ENCODE measurements at regions not wholly inside any gene's neighbourhood (a gene's known extent, or its start where the extent isn't known, plus 50 kb on each side); places are given as distances from the start of the nearest gene placed in this dataset.
"Not testable (repeated sequence)": the region's sequence is repeated elsewhere in the genome, so short reads cannot be mapped to it uniquely, and the experiment has no call there.

- Mint-ChIP-seq H3K27ac (ENCODE audit: low read depth, unreplicated experiment) (no peak overlapping the region), H3K4me3 (ENCODE audit: unreplicated experiment) (no peak overlapping the region), H3K27me3 (ENCODE audit: insufficient read depth, unreplicated experiment) (no peaks in the 10 kb centered on the region), H3K36me3 (ENCODE audit: insufficient read depth, unreplicated experiment) (no peaks in the 10 kb centered on the region), H3K9me3 (ENCODE audit: unreplicated experiment) (peaks cover 9% of the 10 kb centered on the region), H3K4me1 (ENCODE audit: insufficient read depth, unreplicated experiment) (no peaks in the 10 kb centered on the region)
- intact Hi-C loops (cut with micrococcal nuclease) = no loop called here
- no TSS peak for BruUV-seq (replicated peaks)
- CTCF ChIA-PET = interaction anchor here (0.6 to 0.8 kb wide), 4 partner anchors 29 to 199 kb away, joined by 3 to 5 read pairs (median 5); no protein-coding TSS in a partner anchor
- DNase-seq (ENCODE audit: unreplicated experiment) = no peak
- TF ChIP-seq CTCF (IDR thresholded peaks at IDR 0.05; ENCODE audit: unreplicated experiment) = no peak
- POLR2A ChIA-PET = no interaction called here
Observed at GRCh38 chr7:16944936-16945335, 63.2 kb upstream of the AGR3 start.

- intact Hi-C loops (cut with micrococcal nuclease) = no loop called here
- TF ChIP-seq CTCF (IDR thresholded peaks at IDR 0.05; ENCODE audit: unreplicated experiment) = no peak
- H3K4me3 Mint-ChIP-seq (ENCODE audit: unreplicated experiment) = no peak overlapping the region
- no peaks in the 10 kb centered on the region for H3K4me1 Mint-ChIP-seq (ENCODE audit: insufficient read depth, unreplicated experiment)
- peaks cover 9% of the 10 kb centered on the region for H3K9me3 Mint-ChIP-seq (ENCODE audit: unreplicated experiment)
- no peak for DNase-seq (ENCODE audit: unreplicated experiment)
- POLR2A ChIA-PET = interaction anchor here (0.5 kb wide), 1 partner anchor 17 kb away, joined by 3 read pairs; no protein-coding TSS in a partner anchor
- CTCF ChIA-PET = interaction anchor here (0.5 to 0.6 kb wide), 2 partner anchors 36 to 325 kb away, joined by 3 to 5 read pairs; no protein-coding TSS in a partner anchor
- no peaks in the 10 kb centered on the region for H3K36me3 Mint-ChIP-seq (ENCODE audit: insufficient read depth, unreplicated experiment)
- no peak overlapping the region for H3K27ac Mint-ChIP-seq (ENCODE audit: low read depth, unreplicated experiment)
- H3K27me3 Mint-ChIP-seq (ENCODE audit: insufficient read depth, unreplicated experiment) = no peaks in the 10 kb centered on the region
- BruUV-seq (replicated peaks) = no TSS peak
Observed at GRCh38 chr7:16945372-16945771, 63.6 kb upstream of the AGR3 start.

- DNase-seq (ENCODE audit: unreplicated experiment); H3K27ac Mint-ChIP-seq (ENCODE audit: low read depth, unreplicated experiment); intact Hi-C loops (cut with micrococcal nuclease); H3K4me1 Mint-ChIP-seq (ENCODE audit: insufficient read depth, unreplicated experiment); BruUV-seq (replicated peaks); H3K4me3 Mint-ChIP-seq (ENCODE audit: unreplicated experiment); H3K9me3 Mint-ChIP-seq (ENCODE audit: unreplicated experiment); POLR2A ChIA-PET; CTCF ChIA-PET; H3K36me3 Mint-ChIP-seq (ENCODE audit: insufficient read depth, unreplicated experiment); H3K27me3 Mint-ChIP-seq (ENCODE audit: insufficient read depth, unreplicated experiment): not testable (repeated sequence)
Observed at GRCh38 chr7:16948110-16948509, 66.3 kb upstream of the AGR3 start.

GRCh38 chr7:16951483-16952080, 69.8 kb upstream of the AGR3 start:
- BruUV-seq (replicated peaks) = no TSS peak

More at GRCh38 chr7:16951483-16952080, 69.8 kb upstream of the AGR3 start:
- no peak for DNase-seq (ENCODE audit: unreplicated experiment)
- peaks cover 10% of the 10 kb centered on the region for H3K4me1 Mint-ChIP-seq (ENCODE audit: insufficient read depth, unreplicated experiment)
- ChIA-PET CTCF (interaction anchor here (0.6 kb wide), 1 partner anchor 1146 kb away, joined by 3 read pairs; no protein-coding TSS in a partner anchor), POLR2A (no interaction called here)
- no peaks in the 10 kb centered on the region for H3K36me3 Mint-ChIP-seq (ENCODE audit: insufficient read depth, unreplicated experiment)
- H3K27ac Mint-ChIP-seq (ENCODE audit: low read depth, unreplicated experiment) = no peak overlapping the region
- H3K27me3 Mint-ChIP-seq (ENCODE audit: insufficient read depth, unreplicated experiment) = no peaks in the 10 kb centered on the region
- TF ChIP-seq CTCF (IDR thresholded peaks at IDR 0.05; ENCODE audit: unreplicated experiment) = no peak
- peaks cover 9% of the 10 kb centered on the region for H3K9me3 Mint-ChIP-seq (ENCODE audit: unreplicated experiment)
- intact Hi-C loops (cut with micrococcal nuclease) = no loop called here
- H3K4me3 Mint-ChIP-seq (ENCODE audit: unreplicated experiment) = no peak overlapping the region
